GM19099 (cell line): ENCODE measurements at regions not wholly inside any gene's neighbourhood (a gene's known extent, or its start where the extent isn't known, plus 50 kb on each side); places are given as distances from the start of the nearest gene placed in this dataset.
A peak's percentile ranks its signal among the peaks of the same experiment; 100 is the strongest.

ENCODE experiments used
- POLR2A ChIP-seq: IDR thresholded peaks from 3 replicates; pipeline ENCODE4 v1.6.1; 2011; ENCODE audit warnings: low read depth; ENCODE audit not compliant: insufficient read length; ENCODE audit errors: extremely low read depth

- TF ChIP-seq POLR2A: peak; percentile 15
Measured at GRCh38 chr10:3625959-3626751, 158.9 kb downstream of the KLF6 start.

GRCh38 chr10:3624367-3624766, 160.6 kb downstream of the KLF6 start:
- no peak for TF ChIP-seq POLR2A

- no peak for TF ChIP-seq POLR2A
Measured at GRCh38 chr10:3623746-3624145, 161.3 kb downstream of the KLF6 start.

- TF ChIP-seq POLR2A: no peak
Measured at GRCh38 chr10:3622845-3623621, 162.0 kb downstream of the KLF6 start.

GRCh38 chr10:3622427-3622826, 162.6 kb downstream of the KLF6 start:
- TF ChIP-seq POLR2A: no peak

- no peak for TF ChIP-seq POLR2A
Measured at GRCh38 chr10:3620818-3621217, 164.2 kb downstream of the KLF6 start.

GRCh38 chr10:3619241-3619640, 165.8 kb downstream of the KLF6 start:
- TF ChIP-seq POLR2A: no peak

GRCh38 chr10:3616880-3617279, 168.1 kb downstream of the KLF6 start:
- TF ChIP-seq POLR2A: no peak

- no peak for TF ChIP-seq POLR2A
Measured at GRCh38 chr10:3613318-3613717, 171.7 kb downstream of the KLF6 start.

GRCh38 chr10:3612183-3613001, 172.6 kb downstream of the KLF6 start:
- TF ChIP-seq POLR2A: no peak

GRCh38 chr10:3606309-3606708, 178.7 kb downstream of the KLF6 start:
- TF ChIP-seq POLR2A: no peak

GRCh38 chr10:3605882-3606281, 179.1 kb downstream of the KLF6 start:
- no peak for TF ChIP-seq POLR2A

GRCh38 chr10:3595736-3596135, 189.3 kb downstream of the KLF6 start:
- no peak for TF ChIP-seq POLR2A

GRCh38 chr10:3593611-3594010, 191.4 kb downstream of the KLF6 start:
- TF ChIP-seq POLR2A: no peak

- no peak for TF ChIP-seq POLR2A
Measured at GRCh38 chr10:3592424-3592823, 192.6 kb downstream of the KLF6 start.
